GM12891 (cell line): ENCODE measurements at regions not wholly inside any gene's neighbourhood (a gene's known extent, or its start where the extent isn't known, plus 50 kb on each side); places are given as distances from the start of the nearest gene placed in this dataset.

ENCODE experiments used
- POLR2A ChIP-seq: IDR thresholded peaks from 2 replicates; pipeline ENCODE4 v1.6.1; 2011; ENCODE audit warnings: low read depth, low read length, control low read depth
- POLR2AphosphoS5 ChIP-seq: IDR thresholded peaks from 2 replicates; pipeline ENCODE4 v1.6.1; 2011; ENCODE audit warnings: low read depth, low read length, control low read depth

DNA sequence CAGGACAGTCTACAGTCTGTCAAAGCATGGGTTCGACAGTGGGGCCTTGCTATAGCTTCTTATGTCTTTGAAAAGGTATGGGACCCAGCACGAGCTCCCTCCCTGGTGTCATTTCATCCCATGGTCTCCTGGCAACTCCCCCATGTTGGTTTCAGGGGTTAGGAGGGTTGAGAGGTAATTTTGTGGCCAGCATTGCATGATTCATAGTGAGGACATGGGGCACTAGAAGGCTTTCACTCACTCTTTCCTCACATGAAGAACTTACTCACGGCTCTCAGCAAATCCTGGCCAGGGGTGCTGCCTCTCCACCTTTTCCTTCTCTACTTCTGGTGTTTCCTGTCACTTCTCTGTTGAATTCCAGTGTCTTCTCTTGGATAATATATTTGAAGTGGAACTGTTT is 134.7 kb upstream of the TNPO1 start:
- TF ChIP-seq POLR2A (no peak), POLR2AphosphoS5 (no peak)
